K562 (cell line): ENCODE measurements at regions not wholly inside any gene's neighbourhood (a gene's known extent, or its start where the extent isn't known, plus 50 kb on each side); places are given as distances from the start of the nearest gene placed in this dataset.

Source experiments
- MGA ChIP-seq: fragments of 450-650 bp; IDR thresholded peaks from 2 replicates; pipeline ENCODE4 v1.6.1; 2016; ENCODE audit warnings: mild to moderate bottlenecking, moderate library complexity
- NKRF ChIP-seq: fragments of 450-650 bp; IDR thresholded peaks from 2 replicates; pipeline ENCODE4 v1.6.1; 2016; ENCODE audit warnings: borderline replicate concordance
- ZNF280A ChIP-seq: fragments of 450-650 bp; IDR thresholded peaks from 2 replicates; pipeline ENCODE4 v1.6.1; 2018; ENCODE audit warnings: mild to moderate bottlenecking, low read depth; ENCODE audit not compliant: partially characterized antibody
- ZNF280B ChIP-seq: fragments of 250-450 bp; sonication (Bioruptor Pico); IDR thresholded peaks from 2 replicates; pipeline ENCODE4 v1.5.1; 2021; ENCODE audit warnings: mild to moderate bottlenecking
- ZNF830 ChIP-seq: fragments of 250-450 bp; sonication (Bioruptor Pico); IDR thresholded peaks from 2 replicates; pipeline ENCODE4 v1.5.0; 2021; ENCODE audit warnings: mild to moderate bottlenecking
- TF ChIP-seq, protein P1 (sequence below): fragments of 450-650 bp; formaldehyde crosslinking; IDR thresholded peaks from 2 replicates; pipeline ENCODE4 v1.4.0; 2022; ENCODE audit warnings: missing genetic modification characterization

DNA sequence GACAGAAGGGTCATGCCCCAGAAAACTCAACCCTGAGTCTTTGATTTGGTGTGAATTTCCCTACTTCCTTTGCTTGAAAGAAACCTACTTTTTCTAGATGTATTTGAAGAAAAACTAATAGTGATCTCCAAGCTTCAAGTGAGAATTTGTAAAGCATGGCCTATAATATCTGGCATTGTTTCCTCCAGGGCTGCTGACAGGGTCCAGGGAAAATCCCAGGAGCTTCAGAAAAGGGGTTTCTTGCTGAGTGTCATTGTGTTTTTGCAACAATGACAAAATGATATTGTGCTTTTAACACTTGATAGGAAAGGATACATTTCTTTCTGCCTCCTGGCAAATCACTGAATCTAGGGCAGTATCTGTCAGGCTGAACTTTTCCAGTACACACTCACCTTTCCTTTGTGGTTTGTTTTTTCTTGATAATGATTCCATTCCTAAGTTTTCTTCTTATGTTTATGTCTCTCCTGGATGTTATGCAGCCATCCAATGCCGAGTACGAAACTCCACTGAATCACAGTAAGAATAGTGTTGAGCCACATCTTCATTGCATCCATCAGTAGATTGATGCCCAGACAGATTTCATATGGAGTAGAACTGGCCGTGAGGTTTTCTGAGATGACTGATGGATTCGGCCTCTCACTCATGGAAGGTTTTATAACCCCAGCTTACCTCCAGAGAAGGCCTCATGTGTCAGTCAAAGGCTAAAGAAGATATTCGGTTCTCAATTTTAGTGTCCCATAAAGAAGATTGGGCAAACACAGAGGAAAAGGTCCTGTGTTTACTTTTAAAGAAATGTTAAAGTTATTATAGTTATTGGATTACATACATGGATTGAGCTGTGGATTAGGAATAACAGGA is 76.9 kb upstream of the STEAP1B start (continued):
- TF ChIP-seq MGA (no peak), NKRF (no peak), ZNF280B (CRISPR knock-in tag) (no peak), ZNF280A (no peak), ZNF830 (no peak)
- TF ChIP-seq, protein P1, sequence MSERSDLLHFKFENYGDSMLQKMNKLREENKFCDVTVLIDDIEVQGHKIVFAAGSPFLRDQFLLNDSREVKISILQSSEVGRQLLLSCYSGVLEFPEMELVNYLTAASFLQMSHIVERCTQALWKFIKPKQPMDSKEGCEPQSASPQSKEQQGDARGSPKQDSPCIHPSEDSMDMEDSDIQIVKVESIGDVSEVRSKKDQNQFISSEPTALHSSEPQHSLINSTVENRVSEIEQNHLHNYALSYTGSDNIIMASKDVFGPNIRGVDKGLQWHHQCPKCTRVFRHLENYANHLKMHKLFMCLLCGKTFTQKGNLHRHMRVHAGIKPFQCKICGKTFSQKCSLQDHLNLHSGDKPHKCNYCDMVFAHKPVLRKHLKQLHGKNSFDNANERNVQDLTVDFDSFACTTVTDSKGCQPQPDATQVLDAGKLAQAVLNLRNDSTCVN (CRISPR knock-in tag) = no peak
